Esophagus squamous epithelium (tissue), 4 donors: ENCODE measurements at regions not wholly inside any gene's neighbourhood (a gene's known extent, or its start where the extent isn't known, plus 50 kb on each side); places are given as distances from the start of the nearest gene placed in this dataset.

Experiments
- CTCF ChIP-seq, 6 experiments: fragments of 450-650 bp in 4 of 6; fragments of 200-600 bp in 2 of 6; sonication (generic) in 2 of 6; IDR thresholded peaks; one replicate each; pipeline ENCODE4 v1.5.1; 2016 to 2019; ENCODE audit warnings: antibody characterized with exemption in 6 of 6, mild to moderate bottlenecking in 4 of 6, moderate library complexity in 4 of 6
- POLR2A ChIP-seq, 4 donors: fragments of 450-650 bp; IDR thresholded peaks; one replicate each; pipeline ENCODE4 v1.6.1; 2017; ENCODE audit warnings: antibody characterized with exemption in 4 of 4, mild to moderate bottlenecking in 4 of 4, moderate library complexity in 3 of 4

- TF ChIP-seq POLR2A (IDR thresholded peaks at IDR 0.05) (no peak), CTCF (IDR thresholded peaks at IDR 0.05) (no peak)
Observed at GRCh38 chr11:129291546-129291945, 84.1 kb upstream of the BARX2 start.
